ENCODE measurements at regions not wholly inside any gene's neighbourhood (a gene's known extent, or its start where the extent isn't known, plus 50 kb on each side); places are given as distances from the start of the nearest gene placed in this dataset.

DNA sequence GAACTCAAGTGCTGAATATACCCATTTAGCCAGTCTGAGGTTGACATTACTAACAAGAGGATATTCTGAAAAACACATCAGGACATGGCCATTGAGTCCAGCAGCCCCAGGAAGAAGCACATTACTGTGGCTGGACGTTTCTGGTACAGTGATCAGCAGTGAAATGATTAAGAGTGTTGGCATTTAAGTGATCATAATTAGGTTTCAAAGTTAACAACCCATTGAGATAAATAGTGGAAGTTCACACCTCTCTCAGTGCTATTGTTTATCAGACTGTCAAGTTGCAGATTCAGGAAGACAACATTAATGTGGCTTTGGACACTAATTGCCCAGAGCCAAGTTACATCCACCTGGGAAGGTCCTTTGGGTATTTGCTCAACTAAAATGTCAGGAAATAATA lies 139.5 kb upstream of the GAREM1 start:
- no peak for TF ChIP-seq POLR2AphosphoS5 (IDR thresholded peaks at IDR 0.05; ENCODE audit: insufficient read depth in 1 of 2, low read depth in 1 of 2)
- TF ChIP-seq CTCF (IDR thresholded peaks at IDR 0.05) = no peak
- no peak for TF ChIP-seq POLR2A (IDR thresholded peaks at IDR 0.05)

All from vagina (tissue), 2 donors.